Skeletal muscle satellite cell (primary cell): ENCODE measurements at regions not wholly inside any gene's neighbourhood (a gene's known extent, or its start where the extent isn't known, plus 50 kb on each side); places are given as distances from the start of the nearest gene placed in this dataset.

Source experiments
- H3K27me3 ChIP-seq: 2 replicates; pipeline ENCODE4 v1.7.0; 2013; ENCODE audit warnings: low read length; ENCODE audit not compliant: control insufficient read depth, insufficient read depth
- H3K36me3 ChIP-seq: 2 replicates; pipeline ENCODE4 v1.7.0; 2013; ENCODE audit warnings: mild to moderate bottlenecking, control low read depth, low read length; ENCODE audit not compliant: insufficient read depth
- H3K4me1 ChIP-seq: 2 replicates; pipeline ENCODE4 v1.7.0; 2013; ENCODE audit warnings: low read length; ENCODE audit not compliant: control insufficient read depth, insufficient read depth
- H3K4me2 ChIP-seq: 2 replicates; pipeline ENCODE4 v1.7.0; 2013; ENCODE audit warnings: mild to moderate bottlenecking, low read length
- H3K4me3 ChIP-seq: 2 replicates; pipeline ENCODE4 v1.7.0; 2013; ENCODE audit warnings: low read length
- H3K9ac ChIP-seq: 2 replicates; pipeline ENCODE4 v1.7.0; 2013; ENCODE audit warnings: mild to moderate bottlenecking, low read depth, low read length, moderate library complexity
- H3K9me3 ChIP-seq: replicated peaks from 2 replicates; pipeline ENCODE4 v1.7.0; 2013; ENCODE audit warnings: mild to moderate bottlenecking, control low read depth, low read length

DNA sequence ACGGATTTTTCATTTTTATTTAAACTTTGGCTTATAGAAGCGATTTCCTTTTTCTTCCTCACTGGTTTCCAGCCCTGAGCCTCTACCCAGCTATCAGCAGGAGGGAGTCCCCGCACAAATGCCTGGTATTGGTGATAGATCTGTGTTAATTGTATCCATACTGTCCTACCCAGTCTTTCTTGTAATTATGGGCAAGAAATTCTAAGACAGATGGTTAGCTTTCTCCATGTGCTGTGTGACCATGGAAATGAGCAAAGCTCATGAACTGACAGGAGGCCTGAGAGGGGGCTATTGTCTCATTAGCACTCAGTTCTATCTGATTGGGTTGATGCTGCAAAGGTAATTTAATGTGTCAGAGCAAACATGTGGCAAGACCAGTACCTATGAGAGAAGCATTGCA is 108.1 kb upstream of the IVNS1ABP start:
- no peaks in the 10 kb centered on the region for H3K27me3 ChIP-seq
- no peaks in the 10 kb centered on the region for H3K36me3 ChIP-seq
- no peak overlapping the region for H3K9ac ChIP-seq
- no peak overlapping the region for H3K4me3 ChIP-seq
- peaks cover 7% of the 10 kb centered on the region for H3K4me1 ChIP-seq
- H3K4me2 ChIP-seq, result no peak overlapping the region
- H3K9me3 ChIP-seq, result no peaks in the 10 kb centered on the region

DNA sequence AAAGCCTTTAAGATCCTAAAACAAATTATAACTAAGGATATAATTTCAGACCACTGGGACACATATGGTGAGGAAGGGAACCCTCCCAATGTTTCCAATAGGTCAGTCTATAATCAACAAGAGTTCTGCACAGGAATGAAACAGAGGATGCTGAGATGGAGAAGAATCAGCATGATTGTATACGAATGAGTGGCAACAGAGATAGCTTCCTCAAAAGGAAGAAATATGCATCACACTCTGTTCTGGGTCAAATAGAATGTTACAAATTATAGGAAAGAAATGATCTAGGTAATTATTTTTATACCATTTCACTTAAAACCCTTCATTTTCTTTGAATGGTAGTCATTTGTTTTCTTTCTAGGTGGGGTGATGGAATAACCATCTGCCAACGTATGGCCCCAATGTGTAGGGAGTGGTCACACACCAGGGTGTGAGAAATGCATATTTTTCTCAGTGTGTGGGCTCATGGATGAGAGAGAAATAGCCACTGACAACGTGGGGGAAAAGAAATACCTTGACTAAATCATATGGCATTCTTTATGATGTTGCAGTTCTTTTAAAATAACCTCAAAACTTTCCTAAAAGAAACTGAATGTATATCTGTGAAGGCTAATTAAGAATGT is 104.6 kb upstream of the IVNS1ABP start:
- H3K9me3 ChIP-seq, result no peaks in the 10 kb centered on the region
- no peak overlapping the region for H3K4me2 ChIP-seq
- H3K4me1 ChIP-seq, result no peaks in the 10 kb centered on the region

DNA sequence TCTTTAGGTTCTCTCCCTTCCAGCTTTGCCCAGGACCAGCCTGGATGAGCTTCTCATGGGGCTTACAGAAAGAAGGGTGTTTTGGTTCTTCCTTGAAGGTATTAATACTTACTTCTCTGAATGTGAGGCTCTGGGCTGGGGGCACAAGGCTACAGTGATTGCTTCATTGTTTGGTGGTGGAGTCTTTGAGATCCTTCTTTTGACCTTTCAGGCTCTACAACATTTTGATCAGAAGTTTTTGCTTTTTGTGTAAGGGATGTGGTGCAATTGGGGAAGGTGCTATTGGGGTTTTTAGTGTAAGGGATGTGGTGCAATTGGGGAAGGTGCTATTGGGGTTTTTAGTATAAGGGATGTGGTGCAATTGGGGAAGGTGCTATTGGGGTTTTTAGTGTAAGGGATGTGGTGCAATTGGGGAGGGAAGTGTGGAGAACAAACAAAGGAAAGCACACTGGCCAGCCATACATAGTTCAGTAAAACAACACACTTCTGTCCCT is 103.6 kb upstream of the IVNS1ABP start:
- Histone ChIP-seq H3K9me3 (no peaks in the 10 kb centered on the region), H3K4me2 (no peak overlapping the region), H3K27me3 (no peaks in the 10 kb centered on the region), H3K36me3 (no peaks in the 10 kb centered on the region), H3K4me3 (no peak overlapping the region), H3K4me1 (no peaks in the 10 kb centered on the region), H3K9ac (no peak overlapping the region)

More for the DNA sequence above, 104.6 kb upstream of the IVNS1ABP start:
- no peaks in the 10 kb centered on the region for H3K36me3 ChIP-seq
- no peak overlapping the region for H3K9ac ChIP-seq
- H3K4me3 ChIP-seq, result no peak overlapping the region
- no peaks in the 10 kb centered on the region for H3K27me3 ChIP-seq

DNA sequence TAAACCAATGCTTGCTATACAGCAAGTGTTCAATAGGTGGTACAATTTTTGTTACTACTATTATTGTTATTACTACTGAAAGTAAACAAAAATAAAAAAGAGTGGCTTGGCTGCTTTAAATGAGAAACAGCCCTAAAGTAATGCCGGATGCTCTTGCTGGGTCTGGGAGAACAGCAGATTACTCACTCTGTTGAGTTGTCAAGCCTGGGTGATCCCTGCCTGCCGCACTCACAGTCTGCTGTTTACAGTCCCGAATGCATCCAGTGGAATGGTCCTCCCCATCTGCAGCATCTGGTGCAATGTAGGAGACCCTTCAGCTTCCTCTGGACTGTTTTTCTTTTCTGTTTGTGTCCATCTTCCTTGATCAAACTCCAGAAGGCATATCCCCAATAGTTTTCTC is 102.7 kb upstream of the IVNS1ABP start:
- Histone ChIP-seq H3K9me3 (no peaks in the 10 kb centered on the region), H3K9ac (no peak overlapping the region), H3K27me3 (no peaks in the 10 kb centered on the region), H3K4me2 (no peak overlapping the region), H3K36me3 (no peaks in the 10 kb centered on the region), H3K4me1 (no peaks in the 10 kb centered on the region), H3K4me3 (no peak overlapping the region)

DNA sequence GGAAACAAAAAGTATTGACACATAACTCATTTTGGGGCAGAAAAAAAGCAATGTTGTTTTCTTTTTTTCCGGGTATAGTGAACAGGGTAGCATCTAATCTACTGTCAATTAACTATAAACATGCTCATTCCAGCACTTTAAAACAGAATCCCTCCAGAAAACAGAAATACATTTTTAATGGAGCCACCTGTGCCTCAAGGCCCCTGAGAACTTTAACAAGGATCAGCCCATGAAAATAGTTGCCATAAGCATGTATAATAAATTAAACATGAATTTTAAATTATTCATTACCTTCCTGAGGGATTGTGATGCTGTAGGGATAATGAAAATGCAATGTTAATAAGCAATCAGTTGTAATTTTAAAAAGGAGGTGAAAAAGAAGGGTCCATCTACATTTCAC is 101.4 kb upstream of the IVNS1ABP start:
- no peak overlapping the region for H3K4me3 ChIP-seq
- H3K36me3 ChIP-seq, result no peaks in the 10 kb centered on the region
- H3K4me1 ChIP-seq, result no peaks in the 10 kb centered on the region
- H3K27me3 ChIP-seq, result no peaks in the 10 kb centered on the region
- H3K9ac ChIP-seq, result no peak overlapping the region
- no peak overlapping the region for H3K4me2 ChIP-seq
- H3K9me3 ChIP-seq, result no peaks in the 10 kb centered on the region

DNA sequence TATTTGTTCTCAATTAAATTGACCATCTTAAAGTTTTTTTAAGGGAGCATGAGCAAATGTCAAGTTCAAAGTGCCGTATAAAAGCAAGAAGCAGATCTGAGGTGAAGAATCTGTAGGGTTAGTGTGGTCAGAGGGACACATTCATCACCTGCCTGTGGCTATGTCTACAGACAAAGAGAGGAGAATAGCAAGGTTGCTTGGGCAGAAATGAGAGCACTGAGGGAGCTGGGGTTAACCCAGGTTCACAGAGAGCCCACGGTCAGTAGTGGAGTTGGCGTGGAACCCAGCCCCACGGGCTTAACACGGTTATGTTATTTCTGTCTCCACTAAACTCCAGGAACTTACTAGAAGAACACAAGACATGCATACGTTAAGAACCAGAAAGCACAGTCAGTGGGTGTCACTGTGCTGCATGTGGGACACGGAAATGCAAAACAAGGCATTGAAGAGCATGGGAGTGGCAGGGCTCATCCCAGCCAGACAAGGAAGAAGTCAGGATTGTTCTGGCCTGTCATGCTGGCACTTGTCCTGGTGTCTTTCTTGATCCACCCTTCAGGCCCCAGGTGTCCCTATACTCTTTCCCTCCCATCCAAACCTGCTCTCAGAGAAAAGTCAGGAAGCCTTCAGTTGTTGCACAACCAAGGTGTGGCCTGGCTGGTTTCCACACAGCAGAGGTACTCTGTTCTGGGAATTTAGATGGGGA is 95.5 kb upstream of the IVNS1ABP start:
- Histone ChIP-seq H3K36me3 (no peaks in the 10 kb centered on the region), H3K27me3 (no peaks in the 10 kb centered on the region), H3K4me2 (no peak overlapping the region), H3K4me1 (no peaks in the 10 kb centered on the region), H3K4me3 (no peak overlapping the region), H3K9me3 (no peaks in the 10 kb centered on the region), H3K9ac (no peak overlapping the region)

DNA sequence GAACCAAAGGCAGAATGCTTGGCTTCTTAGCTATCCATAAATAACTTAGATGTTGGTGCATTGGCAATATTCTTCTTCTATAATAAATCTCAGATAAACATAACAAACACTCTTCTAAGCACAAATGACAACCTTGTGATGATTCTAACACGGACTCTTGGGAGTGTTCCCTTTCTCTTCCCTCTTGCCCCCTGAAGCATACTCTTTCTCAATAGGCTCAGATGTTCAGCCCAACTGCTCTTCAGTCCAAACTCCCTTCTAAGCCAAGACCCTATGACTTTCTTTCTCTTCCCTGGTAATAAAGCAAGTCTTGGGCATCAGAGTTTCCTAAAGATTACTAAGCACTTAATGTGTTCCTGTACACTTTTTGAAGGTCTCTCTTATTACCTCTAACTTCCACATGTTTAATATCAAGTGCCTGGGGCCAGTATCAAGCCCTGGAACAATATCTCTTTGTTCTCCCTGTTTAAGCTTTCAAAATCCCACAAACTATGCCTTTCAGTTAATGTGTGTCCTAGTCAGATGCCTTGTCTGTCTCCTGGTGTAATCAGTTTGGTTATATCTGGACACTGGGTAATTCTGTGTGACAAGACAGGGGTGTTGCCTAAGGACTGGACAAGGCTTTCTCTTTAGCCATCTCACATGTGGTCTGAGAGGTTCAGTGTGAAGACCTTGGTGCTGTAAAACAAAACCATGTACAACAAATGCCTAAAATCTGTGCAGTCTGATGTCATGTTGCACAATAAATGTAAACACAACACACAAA is 92.9 kb upstream of the IVNS1ABP start:
- H3K4me3 ChIP-seq, result no peak overlapping the region
- no peaks in the 10 kb centered on the region for H3K4me1 ChIP-seq
- H3K4me2 ChIP-seq, result no peak overlapping the region
- no peak overlapping the region for H3K9ac ChIP-seq
- H3K27me3 ChIP-seq, result no peaks in the 10 kb centered on the region
- H3K36me3 ChIP-seq, result no peaks in the 10 kb centered on the region
- H3K9me3 ChIP-seq, result no peaks in the 10 kb centered on the region

GRCh38 chr1:185409345-185409744 is 92.3 kb upstream of the IVNS1ABP start:
- H3K36me3 ChIP-seq, result no peaks in the 10 kb centered on the region

DNA sequence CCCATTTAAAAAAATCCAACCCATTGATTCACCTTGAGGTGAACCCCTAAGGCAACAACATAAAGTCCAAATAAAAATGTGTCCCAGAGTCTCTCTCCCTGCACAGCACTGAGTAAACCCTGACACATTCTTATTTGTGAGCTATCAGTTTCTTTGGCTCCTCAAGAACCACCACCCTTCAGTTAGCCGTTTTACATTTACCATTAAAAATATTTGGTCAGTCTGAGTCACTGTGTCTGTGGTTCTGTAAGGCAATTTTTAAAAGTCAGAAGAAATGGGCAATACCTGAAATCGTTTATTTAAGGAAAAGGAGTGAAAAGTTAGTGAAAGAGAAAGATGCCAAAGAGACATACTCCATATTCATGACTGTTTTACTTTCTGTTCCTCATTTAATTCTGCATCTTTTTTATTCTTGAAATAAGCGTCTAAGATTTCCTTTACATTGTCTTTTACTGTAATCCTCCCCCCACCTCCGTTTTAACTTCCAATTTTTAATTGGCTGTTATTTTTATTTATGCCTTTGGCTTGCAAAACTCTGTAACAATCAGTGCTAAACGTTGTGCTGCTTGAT is 91.7 kb upstream of the IVNS1ABP start:
- Histone ChIP-seq H3K4me3 (no peak overlapping the region), H3K9ac (no peak overlapping the region), H3K27me3 (no peaks in the 10 kb centered on the region), H3K9me3 (no peaks in the 10 kb centered on the region), H3K4me1 (peaks cover 3% of the 10 kb centered on the region), H3K4me2 (no peak overlapping the region), H3K36me3 (no peaks in the 10 kb centered on the region)

More at GRCh38 chr1:185409345-185409744, 92.3 kb upstream of the IVNS1ABP start:
- no peak overlapping the region for H3K4me3 ChIP-seq
- H3K4me2 ChIP-seq, result no peak overlapping the region
- H3K9me3 ChIP-seq, result no peaks in the 10 kb centered on the region
- no peak overlapping the region for H3K9ac ChIP-seq
- H3K27me3 ChIP-seq, result no peaks in the 10 kb centered on the region
- peaks cover 3% of the 10 kb centered on the region for H3K4me1 ChIP-seq

DNA sequence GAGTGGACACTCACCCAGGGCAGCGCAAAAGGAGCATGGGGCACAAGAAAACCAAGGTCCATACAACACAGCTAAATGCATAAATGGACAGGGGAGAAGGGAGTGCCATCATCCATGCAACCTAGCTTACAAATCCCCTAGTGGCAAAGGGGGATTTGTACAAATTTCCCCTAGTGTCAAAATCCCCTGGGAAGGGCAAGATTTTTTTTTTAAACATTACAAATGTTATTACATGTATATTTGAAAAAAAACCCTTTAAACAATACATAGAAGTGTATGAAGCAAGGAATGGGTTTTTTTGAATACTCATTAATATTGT is 89.6 kb upstream of the IVNS1ABP start:
- no peaks in the 10 kb centered on the region for H3K36me3 ChIP-seq
- H3K9me3 ChIP-seq, result no peaks in the 10 kb centered on the region
- no peak overlapping the region for H3K4me2 ChIP-seq
- no peak overlapping the region for H3K9ac ChIP-seq
- H3K4me1 ChIP-seq, result peaks cover 3% of the 10 kb centered on the region
- H3K4me3 ChIP-seq, result no peak overlapping the region
- no peaks in the 10 kb centered on the region for H3K27me3 ChIP-seq

- Histone ChIP-seq H3K36me3 (no peaks in the 10 kb centered on the region), H3K9ac (no peak overlapping the region), H3K27me3 (no peaks in the 10 kb centered on the region), H3K9me3 (no peaks in the 10 kb centered on the region), H3K4me1 (peaks cover 4% of the 10 kb centered on the region), H3K4me2 (no peak overlapping the region), H3K4me3 (no peak overlapping the region)
Measured at GRCh38 chr1:185406006-185406690, 89.1 kb upstream of the IVNS1ABP start.
